CD14-positive monocyte (primary cell): ENCODE measurements at regions not wholly inside any gene's neighbourhood (a gene's known extent, or its start where the extent isn't known, plus 50 kb on each side); places are given as distances from the start of the nearest gene placed in this dataset.

ENCODE experiments used
- DNase-seq, 3 donors: peaks; one replicate each; pipeline ENCODE4 v3.0.0-alpha.2; 2011 to 2022
- H2AFZ ChIP-seq: 2 replicates; pipeline ENCODE4 v1.6.0; 2012; ENCODE audit warnings: mild to moderate bottlenecking, low read depth, low read length, inconsistent platforms; ENCODE audit not compliant: insufficient read depth, poor library complexity, severe bottlenecking
- H3K27ac ChIP-seq, 2 donors: 1 replicate in 1 of 2; 2 replicates in 1 of 2; pipeline ENCODE4 v1.5.1; 2012 to 2013; ENCODE audit warnings: low read length in 2 of 2, control low read depth in 1 of 2, inconsistent platforms in 1 of 2, low read depth in 1 of 2, mild to moderate bottlenecking in 1 of 2
- H3K27me3 ChIP-seq, 2 donors: one replicate each; pipeline versions ENCODE4 v1.6.0 to v1.6.1; 2011 to 2013; ENCODE audit warnings: low read length in 2 of 2; ENCODE audit not compliant: control insufficient read depth in 2 of 2, insufficient read depth in 2 of 2
- H3K36me3 ChIP-seq, 2 donors: replicated peaks in 1 of 2; 1 replicate in 1 of 2; 2 replicates in 1 of 2; pipeline versions ENCODE4 v1.5.1 to v1.6.1; 2012 to 2013; ENCODE audit warnings: low read length in 2 of 2, control low read depth in 1 of 2, inconsistent platforms in 1 of 2, mild to moderate bottlenecking in 1 of 2; ENCODE audit not compliant: insufficient read depth in 2 of 2, control insufficient read depth in 1 of 2
- H3K4me1 ChIP-seq, 2 donors: 1 replicate in 1 of 2; 2 replicates in 1 of 2; pipeline versions ENCODE4 v1.5.1 to v1.6.1; 2012 to 2013; ENCODE audit warnings: low read length in 2 of 2, control low read depth in 1 of 2, inconsistent platforms in 1 of 2, mild to moderate bottlenecking in 1 of 2, moderate library complexity in 1 of 2; ENCODE audit not compliant: insufficient read depth in 2 of 2, control insufficient read depth in 1 of 2
- H3K4me2 ChIP-seq: replicated peaks from 2 replicates; pipeline ENCODE3; 2012; ENCODE audit warnings: low read length, moderate library complexity, mild to moderate bottlenecking; ENCODE audit not compliant: poor library complexity, severe bottlenecking; ENCODE audit errors: extremely low read depth
- H3K4me3 ChIP-seq, 3 experiments: fragments of 200-600 bp in 1 of 3; sonication (generic) in 1 of 3; replicated peaks in 1 of 3; 1 replicate in 2 of 3; 2 replicates in 1 of 3; pipeline ENCODE4 v1.5.1; 2011 to 2013; ENCODE audit warnings: low read length in 3 of 3, mild to moderate bottlenecking in 3 of 3, control low read depth in 2 of 3, low read depth in 2 of 3, inconsistent platforms in 1 of 3, moderate library complexity in 1 of 3
- H3K79me2 ChIP-seq: 2 replicates; pipeline ENCODE4 v1.6.0; 2012; ENCODE audit warnings: mild to moderate bottlenecking, control low read depth, inconsistent platforms, low read length, moderate library complexity; ENCODE audit not compliant: insufficient read depth
- H3K9ac ChIP-seq: 2 replicates; pipeline ENCODE4 v1.6.0; 2017; ENCODE audit warnings: low read length, mild to moderate bottlenecking; ENCODE audit not compliant: insufficient read depth, poor library complexity, severe bottlenecking
- H3K9me3 ChIP-seq, 2 donors: replicated peaks in 1 of 2; 1 replicate in 1 of 2; 2 replicates in 1 of 2; pipeline versions ENCODE4 v1.5.1 to v1.6.1; 2012 to 2013; ENCODE audit warnings: low read length in 2 of 2, control low read depth in 1 of 2; ENCODE audit not compliant: control insufficient read depth in 1 of 2, insufficient read depth in 1 of 2
- H4K20me1 ChIP-seq: 2 replicates; pipeline ENCODE4 v1.6.0; 2012; ENCODE audit warnings: mild to moderate bottlenecking, low read length, control low read depth, moderate library complexity; ENCODE audit not compliant: insufficient read depth
- H3K27ac Mint-ChIP-seq, 7 donors: one replicate each; pipeline ENCODE4 v1.8.0; 2020; ENCODE audit warnings: mild to moderate bottlenecking in 7 of 7, mixed read lengths in 7 of 7, moderate library complexity in 6 of 7, inconsistent platforms in 2 of 7
- H3K27me3 Mint-ChIP-seq, 3 donors: one replicate each; pipeline ENCODE4 v1.8.0; 2021 to 2022; ENCODE audit warnings: low read depth in 3 of 3, mild to moderate bottlenecking in 3 of 3, mixed read lengths in 3 of 3, moderate library complexity in 3 of 3, inconsistent platforms in 1 of 3
- H3K36me3 Mint-ChIP-seq, 2 donors: one replicate each; pipeline ENCODE4 v1.8.0; 2020; ENCODE audit warnings: mixed read lengths in 2 of 2, inconsistent platforms in 1 of 2, mild to moderate bottlenecking in 1 of 2
- H3K4me1 Mint-ChIP-seq: one replicate; pipeline ENCODE4 v1.8.0; 2020; ENCODE audit warnings: mild to moderate bottlenecking, mixed read lengths
- H3K4me3 Mint-ChIP-seq, 2 donors: one replicate each; pipeline ENCODE4 v1.8.0; 2020; ENCODE audit warnings: mild to moderate bottlenecking in 2 of 2, mixed read lengths in 2 of 2, moderate library complexity in 1 of 2
- H3K9me3 Mint-ChIP-seq, 7 donors: one replicate each; pipeline ENCODE4 v1.8.0; 2020 to 2022; ENCODE audit warnings: mixed read lengths in 7 of 7, mild to moderate bottlenecking in 6 of 7, moderate library complexity in 6 of 7, inconsistent platforms in 2 of 7
- CTCF ChIP-seq: fragments of 200-600 bp; IDR thresholded peaks from one replicate; pipeline ENCODE4 v1.8.0; 2022; ENCODE audit warnings: antibody characterized with exemption, mild to moderate bottlenecking
- WGBS: methylation state at CpG from one replicate; pipeline ENCODE4 v1.1.5; 2013; ENCODE audit warnings: missing lambda C conversion rate; ENCODE audit not compliant: insufficient coverage; 5-methylcytosine and 5-hydroxymethylcytosine counted together
- intact Hi-C, 2 donors: fragments of 100-400 bp; cut with micrococcal nuclease; formaldehyde crosslinking; loops; one replicate each; pipeline versions ENCODE4 v1.15.0 to v1.15.1; 2023

GRCh38 chr11:27281276-27281675 lies 81.7 kb downstream of the CCDC34 start:
- Mint-ChIP-seq H3K36me3 (no peaks in the 10 kb centered on the region), H3K4me1 (no peaks in the 10 kb centered on the region), H3K9me3 (peaks cover 0 to 6% (median 0%) of the 10 kb centered on the region in 7 donors), H3K4me3 (no peak overlapping the region), H3K27me3 (peaks cover 0 to 2% (median 0%) of the 10 kb centered on the region in 3 donors), H3K27ac (no peak overlapping the region)
- WGBS = no CpG with 5 or more reads among the region's 2 CpGs
- no peaks in the 10 kb centered on the region for H3K36me3 ChIP-seq
- intact Hi-C loops = no loop called here
- no peaks in the 10 kb centered on the region for H3K27me3 ChIP-seq
- no peaks in the 10 kb centered on the region for H3K4me1 ChIP-seq
- H3K27ac ChIP-seq = no peak overlapping the region
- H3K4me2 ChIP-seq = no peak overlapping the region
- no peak for TF ChIP-seq CTCF
- no peak overlapping the region for H2AFZ ChIP-seq
- no peak overlapping the region for H3K4me3 ChIP-seq
- DNase-seq = no peak
- H3K79me2 ChIP-seq = no peaks in the 10 kb centered on the region
- no peak overlapping the region for H3K9ac ChIP-seq
- H3K9me3 ChIP-seq = no peaks in the 10 kb centered on the region
- H4K20me1 ChIP-seq = no peaks in the 10 kb centered on the region

GRCh38 chr11:27280140-27280539 lies 82.9 kb downstream of the CCDC34 start:
- Histone ChIP-seq H3K9me3 (no peaks in the 10 kb centered on the region), H3K4me1 (no peaks in the 10 kb centered on the region), H4K20me1 (no peaks in the 10 kb centered on the region), H3K36me3 (no peaks in the 10 kb centered on the region), H3K4me3 (no peak overlapping the region), H3K27me3 (no peaks in the 10 kb centered on the region), H3K9ac (no peak overlapping the region), H3K27ac (no peak overlapping the region), H3K4me2 (no peak overlapping the region), H2AFZ (no peak overlapping the region), H3K79me2 (no peaks in the 10 kb centered on the region)
- H3K27ac Mint-ChIP-seq = no peak overlapping the region
- peaks cover 0 to 2% (median 0%) of the 10 kb centered on the region in 3 donors for H3K27me3 Mint-ChIP-seq
- 64% methylated on average over 2 of the region's 3 CpGs for WGBS
- intact Hi-C loops = no loop called here
- no peak overlapping the region for H3K4me3 Mint-ChIP-seq
- no peaks in the 10 kb centered on the region for H3K36me3 Mint-ChIP-seq
- peaks cover 0 to 6% (median 0%) of the 10 kb centered on the region in 7 donors for H3K9me3 Mint-ChIP-seq
- TF ChIP-seq CTCF = no peak
- H3K4me1 Mint-ChIP-seq = no peaks in the 10 kb centered on the region
- no peak for DNase-seq
